Esophagus muscularis mucosa (tissue), 4 donors: ENCODE measurements at regions not wholly inside any gene's neighbourhood (a gene's known extent, or its start where the extent isn't known, plus 50 kb on each side); places are given as distances from the start of the nearest gene placed in this dataset.
"Not testable (repeated sequence)": the region's sequence is repeated elsewhere in the genome, so short reads cannot be mapped to it uniquely, and the experiment has no call there.

ENCODE experiments used
- EP300 ChIP-seq: sonication (generic); formaldehyde crosslinking; IDR thresholded peaks from one replicate; pipeline ENCODE4 v1.6.1; 2017; ENCODE audit warnings: antibody characterized with exemption
- POLR2A ChIP-seq: fragments of 450-650 bp; IDR thresholded peaks from one replicate; pipeline ENCODE4 v1.6.1; 2017; ENCODE audit warnings: antibody characterized with exemption, moderate library complexity, mild to moderate bottlenecking, low read depth
- POLR2AphosphoS5 ChIP-seq, 2 donors: sonication (generic); formaldehyde crosslinking; IDR thresholded peaks; one replicate each; pipeline ENCODE4 v1.6.1; 2017; ENCODE audit warnings: antibody characterized with exemption in 2 of 2
- TF ChIP-seq, protein P1 (sequence below), 3 experiments: fragments of 200-600 bp in 2 of 3; fragments of 450-650 bp in 1 of 3; sonication (generic) in 2 of 3; IDR thresholded peaks; one replicate each; pipeline ENCODE4 v1.5.1; 2017 to 2019; ENCODE audit warnings: antibody characterized with exemption in 3 of 3, mild to moderate bottlenecking in 2 of 3, moderate library complexity in 1 of 3

DNA sequence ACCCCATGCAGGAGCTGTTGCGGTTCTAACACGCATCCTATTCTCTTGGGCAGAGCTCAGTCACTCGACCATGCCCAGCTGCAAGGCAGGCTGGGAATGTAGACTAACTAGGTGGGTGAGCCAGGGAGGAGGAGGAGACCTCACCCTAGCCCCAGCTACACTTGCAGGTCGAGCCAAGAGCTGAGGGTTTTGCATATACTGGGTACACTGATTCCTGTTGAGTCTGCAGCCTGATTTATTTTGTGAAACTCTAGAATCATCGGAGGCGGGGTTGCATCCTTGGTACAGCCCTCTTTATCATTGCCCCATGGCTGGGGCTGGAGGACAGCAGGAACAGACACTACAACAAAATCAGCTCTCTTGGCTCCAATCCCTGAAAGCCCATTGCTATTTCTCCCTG lies 93.8 kb upstream of the DPP6 start:
- TF ChIP-seq, protein P1, sequence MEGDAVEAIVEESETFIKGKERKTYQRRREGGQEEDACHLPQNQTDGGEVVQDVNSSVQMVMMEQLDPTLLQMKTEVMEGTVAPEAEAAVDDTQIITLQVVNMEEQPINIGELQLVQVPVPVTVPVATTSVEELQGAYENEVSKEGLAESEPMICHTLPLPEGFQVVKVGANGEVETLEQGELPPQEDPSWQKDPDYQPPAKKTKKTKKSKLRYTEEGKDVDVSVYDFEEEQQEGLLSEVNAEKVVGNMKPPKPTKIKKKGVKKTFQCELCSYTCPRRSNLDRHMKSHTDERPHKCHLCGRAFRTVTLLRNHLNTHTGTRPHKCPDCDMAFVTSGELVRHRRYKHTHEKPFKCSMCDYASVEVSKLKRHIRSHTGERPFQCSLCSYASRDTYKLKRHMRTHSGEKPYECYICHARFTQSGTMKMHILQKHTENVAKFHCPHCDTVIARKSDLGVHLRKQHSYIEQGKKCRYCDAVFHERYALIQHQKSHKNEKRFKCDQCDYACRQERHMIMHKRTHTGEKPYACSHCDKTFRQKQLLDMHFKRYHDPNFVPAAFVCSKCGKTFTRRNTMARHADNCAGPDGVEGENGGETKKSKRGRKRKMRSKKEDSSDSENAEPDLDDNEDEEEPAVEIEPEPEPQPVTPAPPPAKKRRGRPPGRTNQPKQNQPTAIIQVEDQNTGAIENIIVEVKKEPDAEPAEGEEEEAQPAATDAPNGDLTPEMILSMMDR (IDR thresholded peaks at IDR 0.05) = not testable (repeated sequence)
- not testable (repeated sequence) for TF ChIP-seq EP300; POLR2A; POLR2AphosphoS5 (IDR thresholded peaks at IDR 0.05)
